Neural progenitor cell (in vitro differentiated cells): ENCODE measurements at regions not wholly inside any gene's neighbourhood (a gene's known extent, or its start where the extent isn't known, plus 50 kb on each side); places are given as distances from the start of the nearest gene placed in this dataset.

ENCODE experiments used
- DNase-seq: peaks from one replicate; pipeline ENCODE4 v3.0.0-alpha.2; 2016; ENCODE audit warnings: low spot score
- H2AFZ ChIP-seq: fragments of 200-600 bp; sonication (generic); replicated peaks from 2 replicates; pipeline ENCODE4 v1.6.1; 2016; ENCODE audit warnings: antibody characterized with exemption
- H3F3A ChIP-seq: fragments of 200-600 bp; sonication (generic); 2 replicates; pipeline ENCODE4 v1.6.1; 2016; ENCODE audit warnings: antibody characterized with exemption, low read depth
- H3K27ac ChIP-seq: fragments of 200-600 bp; sonication (generic); 2 replicates; pipeline ENCODE4 v1.5.1; 2016; ENCODE audit warnings: mild to moderate bottlenecking
- H3K27me3 ChIP-seq: fragments of 200-600 bp; sonication (generic); 2 replicates; pipeline ENCODE4 v1.6.1; 2016; ENCODE audit warnings: mild to moderate bottlenecking, moderate library complexity
- H3K36me3 ChIP-seq: fragments of 200-600 bp; sonication (generic); 2 replicates; pipeline ENCODE4 v1.5.1; 2016
- H3K4me1 ChIP-seq: fragments of 200-600 bp; sonication (generic); 2 replicates; pipeline ENCODE4 v1.6.1; 2016; ENCODE audit warnings: mixed run types
- H3K4me2 ChIP-seq: fragments of 200-600 bp; sonication (generic); 2 replicates; pipeline ENCODE4 v1.6.1; 2016
- H3K4me3 ChIP-seq: fragments of 200-600 bp; sonication (generic); 2 replicates; pipeline ENCODE4 v1.5.1; 2016
- H3K79me2 ChIP-seq: fragments of 200-600 bp; sonication (generic); 2 replicates; pipeline ENCODE4 v1.6.1; 2016; ENCODE audit warnings: low read depth
- H3K9ac ChIP-seq: fragments of 200-600 bp; sonication (generic); 2 replicates; pipeline ENCODE4 v1.6.1; 2016
- H3K9me3 ChIP-seq: fragments of 200-600 bp; sonication (generic); 2 replicates; pipeline ENCODE4 v1.5.1; 2016; ENCODE audit warnings: low read depth
- H4K20me1 ChIP-seq: fragments of 200-600 bp; sonication (generic); 2 replicates; pipeline ENCODE4 v1.6.1; 2016; ENCODE audit warnings: low read depth
- H3K27ac Mint-ChIP-seq: 3 replicates; pipeline ENCODE4 v1.8.0; 2021; ENCODE audit warnings: mixed read lengths
- H3K27me3 Mint-ChIP-seq: 2 replicates; pipeline ENCODE4 v1.8.0; 2022; ENCODE audit warnings: low read depth, mild to moderate bottlenecking, inconsistent platforms, moderate library complexity, mixed read lengths; ENCODE audit not compliant: insufficient read depth
- H3K36me3 Mint-ChIP-seq: 3 replicates; pipeline ENCODE4 v1.8.0; 2021; ENCODE audit warnings: mixed read lengths
- H3K4me1 Mint-ChIP-seq: 3 replicates; pipeline ENCODE4 v1.8.0; 2021; ENCODE audit warnings: mixed read lengths
- H3K4me3 Mint-ChIP-seq: 3 replicates; pipeline ENCODE4 v1.8.0; 2021; ENCODE audit warnings: mild to moderate bottlenecking, moderate library complexity, mixed read lengths
- H3K9me3 Mint-ChIP-seq: 3 replicates; pipeline ENCODE4 v1.8.0; 2020; ENCODE audit warnings: mixed read lengths
- CTCF ChIP-seq: fragments of 200-600 bp; sonication (generic); IDR thresholded peaks from 2 replicates; pipeline ENCODE4 v1.5.1; 2017; ENCODE audit warnings: antibody characterized with exemption, mild to moderate bottlenecking
- EZH2 ChIP-seq: fragments of 200-600 bp; sonication (generic); IDR thresholded peaks from 2 replicates; pipeline ENCODE4 v1.6.1; 2017; ENCODE audit warnings: antibody characterized with exemption, mild to moderate bottlenecking, moderate library complexity
- EZH2phosphoT487 ChIP-seq: fragments of 200-600 bp; sonication (generic); IDR thresholded peaks from 2 replicates; pipeline ENCODE4 v1.6.1; 2017; ENCODE audit warnings: antibody characterized with exemption

- H3K36me3 ChIP-seq = no peaks in the 10 kb centered on the region
- H3K79me2 ChIP-seq = no peaks in the 10 kb centered on the region
- no peaks in the 10 kb centered on the region for H3F3A ChIP-seq
- no peaks in the 10 kb centered on the region for H3K27me3 Mint-ChIP-seq
- TF ChIP-seq EZH2phosphoT487 (no peak), CTCF (no peak), EZH2 (no peak)
- H3K4me1 Mint-ChIP-seq = no peaks in the 10 kb centered on the region
- no peaks in the 10 kb centered on the region for H3K36me3 Mint-ChIP-seq
- no peaks in the 10 kb centered on the region for H4K20me1 ChIP-seq
- H3K4me3 ChIP-seq = no peak overlapping the region
- no peak overlapping the region for H3K4me2 ChIP-seq
- H3K27ac ChIP-seq = no peak overlapping the region
- H3K27ac Mint-ChIP-seq = no peak overlapping the region
- no peaks in the 10 kb centered on the region for H3K9me3 ChIP-seq
- no peak overlapping the region for H3K4me3 Mint-ChIP-seq
- H3K4me1 ChIP-seq = no peaks in the 10 kb centered on the region
- no peak for DNase-seq
- H2AFZ ChIP-seq = no peak overlapping the region
- H3K9me3 Mint-ChIP-seq = no peaks in the 10 kb centered on the region
- H3K27me3 ChIP-seq = no peaks in the 10 kb centered on the region
- no peak overlapping the region for H3K9ac ChIP-seq
Observed at GRCh38 chr16:62625326-62625725, 589.1 kb upstream of the CDH8 start.

- no peaks in the 10 kb centered on the region for H3K4me1 ChIP-seq
- H3K27me3 Mint-ChIP-seq = no peaks in the 10 kb centered on the region
- no peaks in the 10 kb centered on the region for H3K27me3 ChIP-seq
- TF ChIP-seq EZH2 (no peak), EZH2phosphoT487 (no peak)
- H3K79me2 ChIP-seq = no peaks in the 10 kb centered on the region
- H3K27ac ChIP-seq = no peak overlapping the region
- H3K9me3 ChIP-seq = no peaks in the 10 kb centered on the region
- no peaks in the 10 kb centered on the region for H4K20me1 ChIP-seq
- H3K9me3 Mint-ChIP-seq = no peaks in the 10 kb centered on the region
- H3F3A ChIP-seq = no peaks in the 10 kb centered on the region
- no peak overlapping the region for H3K4me2 ChIP-seq
- H3K36me3 Mint-ChIP-seq = no peaks in the 10 kb centered on the region
- no peak overlapping the region for H3K4me3 Mint-ChIP-seq
- no peaks in the 10 kb centered on the region for H3K4me1 Mint-ChIP-seq
- DNase-seq = no peak
- no peaks in the 10 kb centered on the region for H3K36me3 ChIP-seq
- no peak overlapping the region for H3K4me3 ChIP-seq
- no peak overlapping the region for H3K27ac Mint-ChIP-seq
- no peak overlapping the region for H3K9ac ChIP-seq
- H2AFZ ChIP-seq = no peak overlapping the region
Observed at GRCh38 chr16:62620275-62620674, 584.0 kb upstream of the CDH8 start.

GRCh38 chr16:62615526-62615925 is 579.3 kb upstream of the CDH8 start:
- no peaks in the 10 kb centered on the region for H3K9me3 Mint-ChIP-seq
- H3K27ac ChIP-seq = no peak overlapping the region
- no peaks in the 10 kb centered on the region for H3K9me3 ChIP-seq
- no peaks in the 10 kb centered on the region for H3K27me3 ChIP-seq
- no peaks in the 10 kb centered on the region for H3K36me3 ChIP-seq
- H3K4me3 ChIP-seq = no peak overlapping the region
- H3K4me3 Mint-ChIP-seq = no peak overlapping the region
- no peaks in the 10 kb centered on the region for H4K20me1 ChIP-seq
- no peak overlapping the region for H3K9ac ChIP-seq
- no peaks in the 10 kb centered on the region for H3K36me3 Mint-ChIP-seq
- no peak overlapping the region for H2AFZ ChIP-seq
- H3K27me3 Mint-ChIP-seq = peaks cover 3% of the 10 kb centered on the region
- H3K4me2 ChIP-seq = no peak overlapping the region
- H3K4me1 ChIP-seq = no peaks in the 10 kb centered on the region
- no peak for TF ChIP-seq CTCF
- TF ChIP-seq EZH2phosphoT487 = no peak
- DNase-seq = no peak
- H3F3A ChIP-seq = no peaks in the 10 kb centered on the region
- H3K27ac Mint-ChIP-seq = no peak overlapping the region
- H3K79me2 ChIP-seq = no peaks in the 10 kb centered on the region
- H3K4me1 Mint-ChIP-seq = no peaks in the 10 kb centered on the region

- Mint-ChIP-seq H3K27ac (no peak overlapping the region), H3K27me3 (peaks cover 3% of the 10 kb centered on the region), H3K4me3 (no peak overlapping the region), H3K36me3 (no peaks in the 10 kb centered on the region), H3K9me3 (no peaks in the 10 kb centered on the region), H3K4me1 (no peaks in the 10 kb centered on the region)
- Histone ChIP-seq H3K27me3 (no peaks in the 10 kb centered on the region), H3K9ac (no peak overlapping the region), H3K4me1 (peaks cover 10% of the 10 kb centered on the region), H3K27ac (no peak overlapping the region), H3K4me3 (no peak overlapping the region), H3K79me2 (no peaks in the 10 kb centered on the region), H3K4me2 (no peak overlapping the region), H4K20me1 (no peaks in the 10 kb centered on the region), H2AFZ (no peak overlapping the region), H3K9me3 (no peaks in the 10 kb centered on the region), H3F3A (no peaks in the 10 kb centered on the region), H3K36me3 (no peaks in the 10 kb centered on the region)
- TF ChIP-seq EZH2phosphoT487 (no peak), EZH2 (no peak), CTCF (no peak)
- no peak for DNase-seq
Observed at GRCh38 chr16:62610291-62610690, 574.1 kb upstream of the CDH8 start.
